Testis (tissue), 2 donors: ENCODE measurements at regions not wholly inside any gene's neighbourhood (a gene's known extent, or its start where the extent isn't known, plus 50 kb on each side); places are given as distances from the start of the nearest gene placed in this dataset.
A peak's percentile ranks its signal among the peaks of the same experiment; 100 is the strongest.
"Not testable (repeated sequence)": the region's sequence is repeated elsewhere in the genome, so short reads cannot be mapped to it uniquely, and the experiment has no call there.

Source experiments
- DNase-seq: peaks from one replicate; pipeline ENCODE4 v3.0.0-alpha.2; 2019
- H3K27ac ChIP-seq, 2 donors: fragments of 200-600 bp; sonication (generic); one replicate each; pipeline ENCODE4 v1.5.1; 2019
- H3K27me3 ChIP-seq: fragments of 200-600 bp; sonication (generic); one replicate; pipeline ENCODE4 v1.5.1; 2019
- H3K36me3 ChIP-seq: fragments of 200-600 bp; sonication (generic); one replicate; pipeline ENCODE4 v1.5.1; 2017; ENCODE audit warnings: low read depth; ENCODE audit errors: missing control alignments
- H3K4me1 ChIP-seq: fragments of 200-600 bp; sonication (generic); one replicate; pipeline ENCODE4 v1.5.1; 2019
- H3K4me3 ChIP-seq, 2 donors: fragments of 200-600 bp; sonication (generic); one replicate each; pipeline ENCODE4 v1.5.1; 2017 to 2019
- H3K9me3 ChIP-seq: fragments of 200-600 bp; sonication (generic); one replicate; pipeline ENCODE4 v1.5.1; 2017
- CTCF ChIP-seq, 3 experiments: fragments of 450-650 bp in 2 of 3; fragments of 200-600 bp in 1 of 3; sonication (generic) in 1 of 3; IDR thresholded peaks; one replicate each; pipeline ENCODE4 v1.5.1; 2016 to 2019; ENCODE audit warnings: antibody characterized with exemption in 3 of 3, mild to moderate bottlenecking in 2 of 3, moderate library complexity in 1 of 3
- POLR2A ChIP-seq: fragments of 450-650 bp; IDR thresholded peaks from one replicate; pipeline ENCODE4 v1.6.1; 2017; ENCODE audit warnings: antibody characterized with exemption, mild to moderate bottlenecking, moderate library complexity
- WGBS, 2 donors: methylation state at CpG; one replicate each; pipeline ENCODE4 v1.1.5; 2018; 5-methylcytosine and 5-hydroxymethylcytosine counted together
- intact Hi-C: fragments of 100-400 bp; cut with DNase I; formaldehyde crosslinking; loops from one replicate; pipeline ENCODE4 v1.15.1; 2023; ENCODE audit warnings: low total_unique reads

- intact Hi-C loops = no loop called here
- Histone ChIP-seq H3K27me3 (no peaks in the 10 kb centered on the region), H3K36me3 (no peaks in the 10 kb centered on the region), H3K9me3 (no peaks in the 10 kb centered on the region), H3K27ac (no peak overlapping the region), H3K4me1 (no peaks in the 10 kb centered on the region), H3K4me3 (no peak overlapping the region)
- 93% methylated on average over 12 of the region's 12 CpGs for WGBS, 2 donors
- no peak for DNase-seq
- no peak for TF ChIP-seq CTCF (IDR thresholded peaks at IDR 0.05)
- no peak for TF ChIP-seq POLR2A
These were observed 159.7 kb downstream of the RNASET2 start for GRCh38 chr6:166796610-166797009.

GRCh38 chr6:166795879-166796278 is 160.5 kb downstream of the RNASET2 start:
- no peak overlapping the region for H3K27ac ChIP-seq
- no peaks in the 10 kb centered on the region for H3K4me1 ChIP-seq
- intact Hi-C loops = no loop called here
- TF ChIP-seq POLR2A (no peak), CTCF (IDR thresholded peaks at IDR 0.05) (no peak)
- no peaks in the 10 kb centered on the region for H3K9me3 ChIP-seq
- H3K36me3 ChIP-seq = no peaks in the 10 kb centered on the region
- no peak for DNase-seq
- no peaks in the 10 kb centered on the region for H3K27me3 ChIP-seq
- H3K4me3 ChIP-seq = no peak overlapping the region
- 80 to 87% methylated on average over 3 of the region's 3 CpGs for WGBS, 2 donors

DNA sequence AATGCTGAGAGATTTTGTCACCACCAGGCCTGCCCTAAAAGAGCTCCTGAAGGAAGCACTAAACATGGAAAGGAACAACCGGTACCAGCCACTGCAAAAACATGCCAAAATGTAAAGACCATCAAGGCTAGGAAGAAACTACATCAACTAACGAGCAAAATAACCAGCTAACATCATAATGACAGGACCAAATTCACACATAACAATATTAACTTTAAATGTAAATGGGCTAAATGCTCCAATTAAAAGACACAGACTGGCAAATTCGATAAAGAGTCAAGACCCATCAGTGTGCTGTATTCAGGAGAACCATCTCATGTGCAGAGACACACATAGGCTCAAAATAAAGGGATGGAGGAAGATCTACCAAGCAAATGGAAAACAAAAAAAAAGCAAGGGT is 163.8 kb upstream of the RPS6KA2 start:
- H3K27ac ChIP-seq, H3K4me1 ChIP-seq, intact Hi-C loops, H3K9me3 ChIP-seq, H3K36me3 ChIP-seq, H3K4me3 ChIP-seq, H3K27me3 ChIP-seq, DNase-seq: not testable (repeated sequence)
- 85 to 92% methylated on average over 3 of the region's 3 CpGs for WGBS, 2 donors

DNA sequence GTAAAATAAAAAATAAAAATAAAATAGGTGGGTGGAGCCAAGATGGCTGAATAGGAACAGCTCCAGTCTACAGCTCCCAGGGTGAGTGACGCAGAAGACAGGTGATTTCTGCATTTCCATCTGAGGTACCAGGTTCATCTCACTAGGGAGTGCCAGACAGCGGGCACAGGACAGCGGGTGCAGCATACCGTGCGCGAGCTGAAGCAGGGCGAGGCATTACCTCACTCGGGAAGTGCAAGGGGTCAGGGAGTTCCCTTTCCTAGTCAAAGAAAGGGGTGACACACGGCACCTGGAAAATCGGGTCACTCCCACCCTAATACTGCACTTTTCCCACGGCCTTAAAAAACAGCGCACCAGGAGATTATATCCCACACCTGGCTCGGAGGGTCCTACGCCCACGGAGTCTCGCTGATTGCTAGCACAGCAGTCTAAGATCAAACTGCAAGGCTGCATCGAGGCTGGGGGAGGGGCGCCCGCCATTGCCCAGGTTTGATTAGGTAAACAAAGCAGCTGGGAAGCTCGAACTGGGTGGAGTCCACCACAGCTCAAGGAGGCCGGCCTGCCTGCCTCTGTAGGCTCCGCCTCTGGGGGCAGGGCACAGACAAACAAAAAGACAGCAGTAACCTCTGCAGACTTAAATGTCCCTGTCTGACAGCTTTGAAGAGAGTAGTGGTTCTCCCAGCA is 161.9 kb upstream of the RPS6KA2 start:
- 90 to 93% methylated on average over 22 of the region's 22 CpGs for WGBS, 2 donors
- H3K36me3 ChIP-seq, H3K27me3 ChIP-seq, DNase-seq, H3K27ac ChIP-seq, H3K9me3 ChIP-seq, H3K4me1 ChIP-seq, intact Hi-C loops, H3K4me3 ChIP-seq: not testable (repeated sequence)

DNA sequence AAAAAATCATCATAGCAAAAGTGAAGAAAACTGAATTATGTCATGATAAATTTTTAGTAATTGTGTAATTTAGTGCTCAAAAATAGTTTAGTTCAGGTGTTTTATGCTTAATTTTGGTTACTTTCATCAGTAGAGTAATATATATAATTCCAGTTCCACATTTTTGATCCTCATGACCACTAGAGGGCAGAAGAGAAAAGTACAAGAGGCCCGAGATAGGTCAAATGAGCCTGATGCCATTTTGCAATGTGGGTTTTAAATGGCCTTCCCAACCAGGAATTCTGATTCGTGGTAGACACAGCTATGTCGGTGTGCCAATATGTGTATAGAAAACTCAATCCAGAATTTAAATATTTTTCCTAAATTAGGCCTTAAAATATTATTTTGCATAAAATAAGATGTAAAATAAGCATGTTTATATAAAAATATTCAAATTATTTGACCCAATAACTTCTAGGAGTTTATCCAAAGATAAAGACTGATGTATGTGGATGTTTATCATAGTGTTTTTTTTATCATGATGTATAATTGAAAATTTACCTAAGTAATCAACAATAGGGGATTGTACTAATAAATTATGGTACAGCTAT is 159.7 kb upstream of the RPS6KA2 start:
- intact Hi-C loops = no loop called here
- DNase-seq = peak; percentile 36

More for the DNA sequence above, 159.7 kb upstream of the RPS6KA2 start:
- no peaks in the 10 kb centered on the region for H3K36me3 ChIP-seq
- H3K9me3 ChIP-seq = no peaks in the 10 kb centered on the region
- H3K27ac ChIP-seq = no peak overlapping the region
- WGBS, 2 donors = 7 to 10% methylated on average over 3 of the region's 3 CpGs
- no peaks in the 10 kb centered on the region for H3K4me1 ChIP-seq
- H3K4me3 ChIP-seq = no peak overlapping the region
- TF ChIP-seq POLR2A (no peak), CTCF (IDR thresholded peaks at IDR 0.05) (peak; percentile 63 to 79 (median 66))
- H3K27me3 ChIP-seq = no peaks in the 10 kb centered on the region
